Panc1 (cell line): ENCODE measurements at regions not wholly inside any gene's neighbourhood (a gene's known extent, or its start where the extent isn't known, plus 50 kb on each side); places are given as distances from the start of the nearest gene placed in this dataset.

Experiments used
- SIN3A ChIP-seq: IDR thresholded peaks from 2 replicates; pipeline ENCODE4 v1.6.1; 2012; ENCODE audit warnings: low read depth, mild to moderate bottlenecking, low read length, moderate library complexity, borderline replicate concordance; ENCODE audit not compliant: insufficient read depth
- TF ChIP-seq, protein P1 (sequence below): fragments of 450-650 bp; IDR thresholded peaks from 2 replicates; pipeline ENCODE4 v1.5.1; 2017; ENCODE audit warnings: mild to moderate bottlenecking
- TF ChIP-seq, protein P2 (sequence below), 2 experiments: IDR thresholded peaks; 2 replicates each; pipeline ENCODE4 v1.6.1; 2011 to 2012; ENCODE audit warnings: low read depth in 2 of 2, control low read depth in 1 of 2, low read length in 1 of 2, mild to moderate bottlenecking in 1 of 2, moderate library complexity in 1 of 2; ENCODE audit not compliant: insufficient read depth in 1 of 2

DNA sequence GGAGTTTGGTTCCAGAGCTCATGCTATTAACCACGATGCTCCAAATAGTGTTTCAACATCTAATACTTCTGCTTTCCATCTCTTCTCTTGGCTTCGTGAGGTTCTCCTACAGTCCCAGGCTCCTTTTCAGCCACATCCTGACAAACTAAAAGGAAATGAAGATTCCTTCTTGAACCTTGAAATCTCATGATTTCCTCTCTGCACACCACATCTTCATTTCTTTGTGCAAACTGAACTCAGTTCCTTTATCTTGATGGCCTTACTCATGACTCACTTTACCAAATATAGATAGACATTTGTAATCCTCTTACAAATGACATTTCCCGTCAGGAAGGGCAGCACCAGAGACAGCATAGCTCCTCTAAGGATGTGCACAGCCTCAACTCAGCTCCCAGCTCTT, 50.0 kb upstream of the ITGA4 start:
- TF ChIP-seq, protein P1, sequence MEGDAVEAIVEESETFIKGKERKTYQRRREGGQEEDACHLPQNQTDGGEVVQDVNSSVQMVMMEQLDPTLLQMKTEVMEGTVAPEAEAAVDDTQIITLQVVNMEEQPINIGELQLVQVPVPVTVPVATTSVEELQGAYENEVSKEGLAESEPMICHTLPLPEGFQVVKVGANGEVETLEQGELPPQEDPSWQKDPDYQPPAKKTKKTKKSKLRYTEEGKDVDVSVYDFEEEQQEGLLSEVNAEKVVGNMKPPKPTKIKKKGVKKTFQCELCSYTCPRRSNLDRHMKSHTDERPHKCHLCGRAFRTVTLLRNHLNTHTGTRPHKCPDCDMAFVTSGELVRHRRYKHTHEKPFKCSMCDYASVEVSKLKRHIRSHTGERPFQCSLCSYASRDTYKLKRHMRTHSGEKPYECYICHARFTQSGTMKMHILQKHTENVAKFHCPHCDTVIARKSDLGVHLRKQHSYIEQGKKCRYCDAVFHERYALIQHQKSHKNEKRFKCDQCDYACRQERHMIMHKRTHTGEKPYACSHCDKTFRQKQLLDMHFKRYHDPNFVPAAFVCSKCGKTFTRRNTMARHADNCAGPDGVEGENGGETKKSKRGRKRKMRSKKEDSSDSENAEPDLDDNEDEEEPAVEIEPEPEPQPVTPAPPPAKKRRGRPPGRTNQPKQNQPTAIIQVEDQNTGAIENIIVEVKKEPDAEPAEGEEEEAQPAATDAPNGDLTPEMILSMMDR, result no peak
- TF ChIP-seq SIN3A, result no peak
- TF ChIP-seq, protein P2, sequence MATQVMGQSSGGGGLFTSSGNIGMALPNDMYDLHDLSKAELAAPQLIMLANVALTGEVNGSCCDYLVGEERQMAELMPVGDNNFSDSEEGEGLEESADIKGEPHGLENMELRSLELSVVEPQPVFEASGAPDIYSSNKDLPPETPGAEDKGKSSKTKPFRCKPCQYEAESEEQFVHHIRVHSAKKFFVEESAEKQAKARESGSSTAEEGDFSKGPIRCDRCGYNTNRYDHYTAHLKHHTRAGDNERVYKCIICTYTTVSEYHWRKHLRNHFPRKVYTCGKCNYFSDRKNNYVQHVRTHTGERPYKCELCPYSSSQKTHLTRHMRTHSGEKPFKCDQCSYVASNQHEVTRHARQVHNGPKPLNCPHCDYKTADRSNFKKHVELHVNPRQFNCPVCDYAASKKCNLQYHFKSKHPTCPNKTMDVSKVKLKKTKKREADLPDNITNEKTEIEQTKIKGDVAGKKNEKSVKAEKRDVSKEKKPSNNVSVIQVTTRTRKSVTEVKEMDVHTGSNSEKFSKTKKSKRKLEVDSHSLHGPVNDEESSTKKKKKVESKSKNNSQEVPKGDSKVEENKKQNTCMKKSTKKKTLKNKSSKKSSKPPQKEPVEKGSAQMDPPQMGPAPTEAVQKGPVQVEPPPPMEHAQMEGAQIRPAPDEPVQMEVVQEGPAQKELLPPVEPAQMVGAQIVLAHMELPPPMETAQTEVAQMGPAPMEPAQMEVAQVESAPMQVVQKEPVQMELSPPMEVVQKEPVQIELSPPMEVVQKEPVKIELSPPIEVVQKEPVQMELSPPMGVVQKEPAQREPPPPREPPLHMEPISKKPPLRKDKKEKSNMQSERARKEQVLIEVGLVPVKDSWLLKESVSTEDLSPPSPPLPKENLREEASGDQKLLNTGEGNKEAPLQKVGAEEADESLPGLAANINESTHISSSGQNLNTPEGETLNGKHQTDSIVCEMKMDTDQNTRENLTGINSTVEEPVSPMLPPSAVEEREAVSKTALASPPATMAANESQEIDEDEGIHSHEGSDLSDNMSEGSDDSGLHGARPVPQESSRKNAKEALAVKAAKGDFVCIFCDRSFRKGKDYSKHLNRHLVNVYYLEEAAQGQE (IDR thresholded peaks at IDR 0.05; ENCODE audit: insufficient read depth in 1 of 2, low read depth in 2 of 2, low read length in 1 of 2), result no peak
